ENCODE measurements at regions not wholly inside any gene's neighbourhood (a gene's known extent, or its start where the extent isn't known, plus 50 kb on each side); places are given as distances from the start of the nearest gene placed in this dataset.

DNA sequence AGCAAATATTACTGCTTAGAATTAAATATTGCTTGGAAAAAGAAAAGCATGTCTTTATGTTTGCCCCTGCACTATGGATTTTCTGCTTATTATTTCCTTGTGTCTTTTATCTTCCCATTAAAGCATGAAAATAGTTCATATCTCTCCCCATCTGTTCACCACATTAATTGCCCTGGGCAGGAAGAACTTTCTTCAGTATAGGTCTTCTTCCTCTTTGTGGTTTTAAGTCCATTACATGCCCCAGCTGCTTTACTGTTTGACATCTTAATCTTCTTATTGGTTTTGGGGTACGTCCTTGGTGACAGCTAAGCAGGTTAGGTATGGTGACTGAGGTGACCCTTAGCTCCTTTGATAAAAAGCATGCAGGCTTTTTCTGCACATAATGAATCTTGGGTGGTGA lies 157.3 kb downstream of the AASDH start:
- H3K4me3 ChIP-seq, result no peak overlapping the region
- no peak overlapping the region for H3K27ac ChIP-seq
- TF ChIP-seq POLR2A (IDR thresholded peaks at IDR 0.05) (no peak), POLR2AphosphoS5 (IDR thresholded peaks at IDR 0.05) (no peak)
- TF ChIP-seq, protein P1, sequence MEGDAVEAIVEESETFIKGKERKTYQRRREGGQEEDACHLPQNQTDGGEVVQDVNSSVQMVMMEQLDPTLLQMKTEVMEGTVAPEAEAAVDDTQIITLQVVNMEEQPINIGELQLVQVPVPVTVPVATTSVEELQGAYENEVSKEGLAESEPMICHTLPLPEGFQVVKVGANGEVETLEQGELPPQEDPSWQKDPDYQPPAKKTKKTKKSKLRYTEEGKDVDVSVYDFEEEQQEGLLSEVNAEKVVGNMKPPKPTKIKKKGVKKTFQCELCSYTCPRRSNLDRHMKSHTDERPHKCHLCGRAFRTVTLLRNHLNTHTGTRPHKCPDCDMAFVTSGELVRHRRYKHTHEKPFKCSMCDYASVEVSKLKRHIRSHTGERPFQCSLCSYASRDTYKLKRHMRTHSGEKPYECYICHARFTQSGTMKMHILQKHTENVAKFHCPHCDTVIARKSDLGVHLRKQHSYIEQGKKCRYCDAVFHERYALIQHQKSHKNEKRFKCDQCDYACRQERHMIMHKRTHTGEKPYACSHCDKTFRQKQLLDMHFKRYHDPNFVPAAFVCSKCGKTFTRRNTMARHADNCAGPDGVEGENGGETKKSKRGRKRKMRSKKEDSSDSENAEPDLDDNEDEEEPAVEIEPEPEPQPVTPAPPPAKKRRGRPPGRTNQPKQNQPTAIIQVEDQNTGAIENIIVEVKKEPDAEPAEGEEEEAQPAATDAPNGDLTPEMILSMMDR (IDR thresholded peaks at IDR 0.05), result no peak
- H3K9me3 ChIP-seq, result peaks cover 0 to 18% of the 10 kb centered on the region in 2 donors
- intact Hi-C loops (cut with DNase I; ENCODE audit: low total_unique reads), result no loop called here
- DNase-seq (ENCODE audit: low spot score in 2 of 2), result no peak
- no peaks in the 10 kb centered on the region for H3K36me3 ChIP-seq
- H3K27me3 ChIP-seq, result no peaks in the 10 kb centered on the region
- no peaks in the 10 kb centered on the region for H3K4me1 ChIP-seq

DNA sequence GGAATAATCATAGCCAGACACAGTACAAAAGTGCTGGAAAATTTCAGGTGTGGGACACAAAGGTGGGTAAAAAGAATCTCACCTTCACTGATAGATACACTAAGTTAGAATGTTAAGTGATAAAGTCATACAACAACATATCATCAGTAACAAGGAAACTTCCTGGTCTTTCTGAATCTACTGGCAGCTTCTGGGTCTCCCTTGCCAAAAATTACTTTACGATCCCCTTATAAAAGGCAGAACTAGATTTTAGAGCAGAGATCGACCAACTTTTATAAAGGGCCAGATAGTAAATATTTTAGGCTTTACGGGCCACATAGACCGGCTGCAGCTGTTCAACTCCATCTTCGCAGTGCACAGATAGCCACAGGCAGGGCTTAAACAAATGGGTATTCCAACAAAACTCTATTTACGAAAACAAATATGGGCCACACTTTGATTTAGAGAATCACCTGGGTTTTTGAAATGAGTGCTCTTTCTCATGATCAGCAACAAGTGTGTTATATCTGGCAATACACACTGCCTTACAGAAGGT lies 159.9 kb downstream of the AASDH start:
- Histone ChIP-seq H3K4me3 (no peak overlapping the region), H3K9me3 (peaks cover 0 to 17% of the 10 kb centered on the region in 2 donors), H3K36me3 (no peaks in the 10 kb centered on the region), H3K27me3 (no peaks in the 10 kb centered on the region), H3K27ac (no peak overlapping the region), H3K4me1 (no peaks in the 10 kb centered on the region)
- no peak for DNase-seq (ENCODE audit: low spot score in 2 of 2)
- TF ChIP-seq POLR2A (IDR thresholded peaks at IDR 0.05) (no peak), POLR2AphosphoS5 (IDR thresholded peaks at IDR 0.05) (no peak)
- TF ChIP-seq, protein P1 (IDR thresholded peaks at IDR 0.05), result no peak
- intact Hi-C loops (cut with DNase I; ENCODE audit: low total_unique reads), result no loop called here

DNA sequence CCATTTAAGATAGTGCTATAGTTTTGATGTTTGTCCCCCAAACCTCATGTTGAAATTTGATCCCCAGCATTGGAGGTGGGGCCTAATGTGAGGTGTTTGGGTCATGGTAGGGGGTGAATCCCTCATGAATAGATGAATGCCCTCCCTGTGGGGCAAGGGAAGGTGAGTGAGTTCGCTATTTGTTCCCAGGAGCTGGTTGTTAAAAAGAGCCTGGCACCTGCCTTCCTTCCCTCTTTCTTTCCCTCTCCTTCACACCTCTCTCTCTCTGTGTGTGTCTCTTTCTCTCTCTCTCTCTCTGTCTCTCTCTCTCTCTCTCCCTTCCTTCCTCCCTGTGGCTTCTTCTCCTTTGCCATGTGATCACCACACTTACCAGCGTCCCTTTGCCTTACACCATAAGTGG lies 160.7 kb downstream of the AASDH start:
- no peak for TF ChIP-seq POLR2A (IDR thresholded peaks at IDR 0.05)
- TF ChIP-seq, protein P1 (IDR thresholded peaks at IDR 0.05), result no peak
- no peak for TF ChIP-seq POLR2AphosphoS5 (IDR thresholded peaks at IDR 0.05)
- no peak for DNase-seq (ENCODE audit: low spot score in 2 of 2)
- no peak overlapping the region for H3K27ac ChIP-seq
- no peaks in the 10 kb centered on the region for H3K4me1 ChIP-seq
- H3K9me3 ChIP-seq, result peaks cover 0 to 9% of the 10 kb centered on the region in 2 donors
- H3K36me3 ChIP-seq, result no peaks in the 10 kb centered on the region
- H3K27me3 ChIP-seq, result no peaks in the 10 kb centered on the region
- no peak overlapping the region for H3K4me3 ChIP-seq
- intact Hi-C loops (cut with DNase I; ENCODE audit: low total_unique reads), result no loop called here

DNA sequence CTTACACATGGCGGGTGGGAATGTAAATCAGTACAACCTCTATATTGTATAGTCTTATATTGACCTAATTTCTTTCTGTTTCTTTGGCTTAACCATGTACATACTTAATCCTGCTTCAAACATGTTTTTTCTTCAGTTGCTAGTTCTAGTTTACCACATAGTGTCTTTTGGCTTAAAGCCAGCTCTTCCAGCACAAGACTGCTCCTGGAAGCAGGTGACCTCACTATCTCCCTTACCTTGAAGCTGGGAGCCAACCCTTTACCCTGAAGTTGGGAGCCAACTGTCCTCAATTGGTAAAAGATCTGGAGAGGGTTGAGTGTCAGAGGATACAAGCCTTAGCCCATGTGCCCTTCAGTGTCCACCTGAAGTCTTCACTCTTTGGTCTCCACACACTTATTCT lies 162.7 kb downstream of the AASDH start:
- H3K27ac ChIP-seq, result no peak overlapping the region
- H3K4me3 ChIP-seq, result no peak overlapping the region
- no peaks in the 10 kb centered on the region for H3K4me1 ChIP-seq
- intact Hi-C loops (cut with DNase I; ENCODE audit: low total_unique reads), result no loop called here
- no peak for DNase-seq (ENCODE audit: low spot score in 2 of 2)
- peaks cover 0 to 5% of the 10 kb centered on the region in 2 donors for H3K9me3 ChIP-seq
- TF ChIP-seq POLR2A (IDR thresholded peaks at IDR 0.05), result no peak
- no peak for TF ChIP-seq POLR2AphosphoS5 (IDR thresholded peaks at IDR 0.05)
- TF ChIP-seq, protein P1 (IDR thresholded peaks at IDR 0.05), result no peak
- H3K27me3 ChIP-seq, result no peaks in the 10 kb centered on the region
- H3K36me3 ChIP-seq, result no peaks in the 10 kb centered on the region

DNA sequence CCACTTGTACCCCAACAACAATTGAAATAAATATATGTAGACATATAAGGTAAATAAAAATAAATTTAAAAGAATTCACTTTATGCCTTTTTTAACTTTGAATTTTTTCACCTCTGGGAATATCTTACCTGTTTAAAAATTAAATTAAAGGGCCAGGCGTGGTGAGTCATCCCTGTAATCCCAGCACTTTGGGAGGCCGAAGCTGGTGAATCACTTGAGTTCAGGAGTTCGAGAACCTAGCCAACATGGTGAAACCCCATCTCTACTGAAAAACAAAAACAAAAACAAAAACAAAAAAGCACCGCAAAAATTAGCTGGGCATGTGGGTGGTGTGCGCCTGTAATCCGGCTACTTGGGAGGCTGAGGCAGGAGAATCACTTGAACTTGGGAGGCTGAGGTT lies 164.8 kb downstream of the AASDH start:
- intact Hi-C loops (cut with DNase I; ENCODE audit: low total_unique reads), result no loop called here

More for the DNA sequence above, 164.8 kb downstream of the AASDH start:
- Histone ChIP-seq H3K36me3 (no peaks in the 10 kb centered on the region), H3K4me3 (no peak overlapping the region), H3K9me3 (no peaks in the 10 kb centered on the region), H3K27ac (no peak overlapping the region), H3K27me3 (no peaks in the 10 kb centered on the region), H3K4me1 (no peaks in the 10 kb centered on the region)
- TF ChIP-seq POLR2AphosphoS5 (IDR thresholded peaks at IDR 0.05) (no peak), POLR2A (IDR thresholded peaks at IDR 0.05) (no peak)
- TF ChIP-seq, protein P1 (IDR thresholded peaks at IDR 0.05), result no peak
- no peak for DNase-seq (ENCODE audit: low spot score in 2 of 2)
